BJ (cell line): ENCODE measurements at regions not wholly inside any gene's neighbourhood (a gene's known extent, or its start where the extent isn't known, plus 50 kb on each side); places are given as distances from the start of the nearest gene placed in this dataset.

Experiments used
- CTCF ChIA-PET: fragments of 350-600 bp; formaldehyde crosslinking; extraction: SDS; loops from one replicate; lab custom pipeline; 2021; ENCODE audit warnings: antibody characterized with exemption, inconsistent platforms; lab: Yijun Ruan, JAX
- POLR2A ChIA-PET: fragments of 300-600 bp; sonication (Branson Sonifier 250); formaldehyde crosslinking; extraction: SDS; loops from one replicate; lab custom pipeline; 2021; ENCODE audit warnings: antibody characterized with exemption; lab: Charles Lee
- DNase-seq: peaks from one replicate; pipeline ENCODE4 v3.0.0-alpha.2; 2011; ENCODE audit warnings: low read depth
- H3K27me3 ChIP-seq: 2 replicates; pipeline ENCODE4 v1.6.0; 2011; ENCODE audit warnings: low read length; ENCODE audit not compliant: control insufficient read depth, insufficient read depth
- H3K36me3 ChIP-seq: 2 replicates; pipeline ENCODE4 v1.5.1; 2011; ENCODE audit warnings: low read length; ENCODE audit not compliant: control insufficient read depth, insufficient read depth
- H3K4me3 ChIP-seq: 2 replicates; pipeline ENCODE4 v1.5.1; 2011; ENCODE audit warnings: low read depth, mild to moderate bottlenecking, control low read depth, low read length
- TF ChIP-seq, protein P1 (sequence below): IDR thresholded peaks from 2 replicates; pipeline ENCODE4 v1.5.1; 2011; ENCODE audit warnings: low read depth, mild to moderate bottlenecking, control low read depth, inconsistent platforms, low read length, moderate library complexity; ENCODE audit not compliant: insufficient read depth

- ChIA-PET POLR2A (no interaction called here), CTCF (no interaction called here)
- DNase-seq: no peak
- TF ChIP-seq, protein P1, sequence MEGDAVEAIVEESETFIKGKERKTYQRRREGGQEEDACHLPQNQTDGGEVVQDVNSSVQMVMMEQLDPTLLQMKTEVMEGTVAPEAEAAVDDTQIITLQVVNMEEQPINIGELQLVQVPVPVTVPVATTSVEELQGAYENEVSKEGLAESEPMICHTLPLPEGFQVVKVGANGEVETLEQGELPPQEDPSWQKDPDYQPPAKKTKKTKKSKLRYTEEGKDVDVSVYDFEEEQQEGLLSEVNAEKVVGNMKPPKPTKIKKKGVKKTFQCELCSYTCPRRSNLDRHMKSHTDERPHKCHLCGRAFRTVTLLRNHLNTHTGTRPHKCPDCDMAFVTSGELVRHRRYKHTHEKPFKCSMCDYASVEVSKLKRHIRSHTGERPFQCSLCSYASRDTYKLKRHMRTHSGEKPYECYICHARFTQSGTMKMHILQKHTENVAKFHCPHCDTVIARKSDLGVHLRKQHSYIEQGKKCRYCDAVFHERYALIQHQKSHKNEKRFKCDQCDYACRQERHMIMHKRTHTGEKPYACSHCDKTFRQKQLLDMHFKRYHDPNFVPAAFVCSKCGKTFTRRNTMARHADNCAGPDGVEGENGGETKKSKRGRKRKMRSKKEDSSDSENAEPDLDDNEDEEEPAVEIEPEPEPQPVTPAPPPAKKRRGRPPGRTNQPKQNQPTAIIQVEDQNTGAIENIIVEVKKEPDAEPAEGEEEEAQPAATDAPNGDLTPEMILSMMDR: no peak
- Histone ChIP-seq H3K4me3 (no peak overlapping the region), H3K27me3 (no peaks in the 10 kb centered on the region), H3K36me3 (no peaks in the 10 kb centered on the region)
Observed at GRCh38 chr2:153622285-153622684, 143.7 kb upstream of the RPRM start.

GRCh38 chr2:153623020-153623419 lies 144.5 kb upstream of the RPRM start:
- ChIA-PET CTCF (no interaction called here), POLR2A (no interaction called here)
- Histone ChIP-seq H3K36me3 (no peaks in the 10 kb centered on the region), H3K27me3 (no peaks in the 10 kb centered on the region), H3K4me3 (no peak overlapping the region)
- TF ChIP-seq, protein P1: no peak
- DNase-seq: no peak

DNA sequence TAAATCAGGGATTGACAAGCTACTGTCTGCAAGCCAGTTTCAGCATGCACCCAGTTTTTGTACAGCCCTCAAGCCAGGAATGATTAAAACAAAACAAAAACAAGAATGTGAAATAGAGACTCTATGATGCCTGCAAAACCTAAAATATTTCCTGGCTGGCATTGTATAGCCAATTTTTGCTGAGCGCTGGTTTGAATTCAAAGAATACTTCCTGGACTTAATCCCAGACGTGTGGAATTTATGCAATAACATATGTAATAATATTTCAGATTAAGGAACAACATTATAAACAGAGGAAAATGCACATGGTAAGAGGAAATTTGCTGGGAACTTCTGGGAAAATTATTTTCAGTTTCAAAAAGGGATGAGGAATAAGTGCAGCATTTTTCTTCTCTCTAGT lies 148.1 kb upstream of the RPRM start:
- H3K36me3 ChIP-seq: no peaks in the 10 kb centered on the region
- ChIA-PET POLR2A (no interaction called here), CTCF (interaction anchor here (0.8 to 1.1 kb wide), 2 partner anchors 10 to 17 kb away, joined by 3 read pairs; no protein-coding TSS in a partner anchor)
- no peaks in the 10 kb centered on the region for H3K27me3 ChIP-seq
- no peak overlapping the region for H3K4me3 ChIP-seq
- TF ChIP-seq, protein P1: no peak
- DNase-seq: no peak

DNA sequence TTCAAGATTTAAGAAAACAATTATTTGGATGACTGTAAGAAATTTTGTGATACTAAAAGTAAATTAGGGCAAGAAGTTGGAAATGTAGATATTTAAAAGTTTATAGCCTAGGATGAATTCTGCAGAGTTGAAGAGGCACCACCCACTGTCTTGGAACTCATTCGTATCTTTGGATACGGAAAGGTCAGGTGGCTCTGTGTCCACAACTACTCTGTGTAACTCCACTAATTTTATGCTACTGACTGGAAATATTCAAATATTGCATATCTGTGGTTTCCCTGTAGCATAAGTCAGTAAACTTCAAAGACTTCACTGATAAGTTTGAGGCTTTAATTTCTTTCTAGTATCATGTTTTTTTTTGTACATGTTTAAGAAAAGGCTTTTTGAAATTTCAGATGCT lies 156.9 kb upstream of the RPRM start:
- CTCF ChIA-PET: no interaction called here

GRCh38 chr2:153641046-153641445 lies 162.5 kb upstream of the RPRM start:
- no peaks in the 10 kb centered on the region for H3K27me3 ChIP-seq
- ChIA-PET POLR2A (no interaction called here), CTCF (no interaction called here)
- TF ChIP-seq, protein P1: no peak
- DNase-seq: no peak
- H3K36me3 ChIP-seq: no peaks in the 10 kb centered on the region
- no peak overlapping the region for H3K4me3 ChIP-seq

More for the DNA sequence above, 156.9 kb upstream of the RPRM start:
- Histone ChIP-seq H3K4me3 (no peak overlapping the region), H3K36me3 (no peaks in the 10 kb centered on the region), H3K27me3 (no peaks in the 10 kb centered on the region)
- POLR2A ChIA-PET: no interaction called here
- TF ChIP-seq, protein P1: no peak
- DNase-seq: no peak
